MCF 10A (cell line): ENCODE measurements at regions not wholly inside any gene's neighbourhood (a gene's known extent, or its start where the extent isn't known, plus 50 kb on each side); places are given as distances from the start of the nearest gene placed in this dataset.
A peak's percentile ranks its signal among the peaks of the same experiment; 100 is the strongest.

ENCODE experiments used
- BruUV-seq: library from RNA; stranded (reverse); fragments of 400-500 nt; replicated peaks from 2 replicates; lab custom pipeline; 2021; lab: Mats Ljungman, UMichigan
- CTCF ChIA-PET: fragments of 300-600 bp; sonication (Branson Sonifier 250); formaldehyde crosslinking; extraction: SDS; loops from one replicate; lab custom pipeline; 2021; ENCODE audit warnings: antibody characterized with exemption, inconsistent platforms; lab: Yijun Ruan, JAX
- POLR2A ChIA-PET: fragments of 300-600, 350-650 bp; sonication (Branson Sonifier 250); formaldehyde crosslinking; extraction: SDS; loops from one replicate; lab custom pipeline; 2020; ENCODE audit warnings: antibody characterized with exemption, inconsistent platforms; lab: Yijun Ruan, JAX
- DNase-seq: peaks from one replicate; pipeline ENCODE4 v3.0.0-alpha.2; 2018; ENCODE audit not compliant: unreplicated experiment
- H3K27ac Mint-ChIP-seq: one replicate; pipeline ENCODE4 v1.8.0; 2022; ENCODE audit warnings: mild to moderate bottlenecking, low read depth, mixed read lengths; ENCODE audit not compliant: unreplicated experiment
- H3K27me3 Mint-ChIP-seq: one replicate; pipeline ENCODE4 v1.8.0; 2022; ENCODE audit warnings: mixed read lengths; ENCODE audit not compliant: insufficient read depth, unreplicated experiment
- H3K36me3 Mint-ChIP-seq: one replicate; pipeline ENCODE4 v1.8.0; 2022; ENCODE audit warnings: mild to moderate bottlenecking, moderate library complexity, mixed read lengths; ENCODE audit not compliant: insufficient read depth, unreplicated experiment
- H3K4me1 Mint-ChIP-seq: one replicate; pipeline ENCODE4 v1.8.0; 2022; ENCODE audit warnings: mixed read lengths; ENCODE audit not compliant: insufficient read depth, unreplicated experiment
- H3K4me3 Mint-ChIP-seq: one replicate; pipeline ENCODE4 v1.8.0; 2022; ENCODE audit warnings: mild to moderate bottlenecking, moderate library complexity, mixed read lengths; ENCODE audit not compliant: unreplicated experiment
- H3K9me3 Mint-ChIP-seq: one replicate; pipeline ENCODE4 v1.8.0; 2022; ENCODE audit warnings: mixed read lengths; ENCODE audit not compliant: unreplicated experiment
- CTCF ChIP-seq: fragments of 200-600 bp; IDR thresholded peaks from one replicate; pipeline ENCODE4 v1.8.0; 2022; ENCODE audit warnings: antibody characterized with exemption, mild to moderate bottlenecking; ENCODE audit not compliant: unreplicated experiment
- intact Hi-C: fragments of 100-400 bp; cut with micrococcal nuclease; formaldehyde crosslinking; loops from 2 replicates; pipeline ENCODE4 v1.14.1; 2022

- BruUV-seq = no TSS peak
- Mint-ChIP-seq H3K4me1 (no peaks in the 10 kb centered on the region), H3K9me3 (no peaks in the 10 kb centered on the region), H3K36me3 (no peaks in the 10 kb centered on the region), H3K27ac (no peak overlapping the region), H3K4me3 (no peak overlapping the region), H3K27me3 (no peaks in the 10 kb centered on the region)
- peak; percentile 14 for DNase-seq
- POLR2A ChIA-PET = no interaction called here
- peak; percentile 24 for TF ChIP-seq CTCF
- intact Hi-C loops = loop anchor here (5.0 kb wide), 1 partner anchor 512 kb away; no protein-coding TSS in a partner anchor
- CTCF ChIA-PET = interaction anchor here (0.6 to 1.0 kb wide), 2 partner anchors 118 to 119 kb away, joined by 4 to 5 read pairs; no protein-coding TSS in a partner anchor
Measured at GRCh38 chr13:68810660-68811059, 1297.0 kb upstream of the ATXN8OS start.

- POLR2A ChIA-PET = no interaction called here
- no TSS peak for BruUV-seq
- H3K27me3 Mint-ChIP-seq = no peaks in the 10 kb centered on the region
Measured at GRCh38 chr13:68808456-68808855, 1299.2 kb upstream of the ATXN8OS start.

GRCh38 chr13:68806125-68806524 is 1301.5 kb upstream of the ATXN8OS start:
- no peaks in the 10 kb centered on the region for H3K4me1 Mint-ChIP-seq
- BruUV-seq = no TSS peak
- H3K36me3 Mint-ChIP-seq = no peaks in the 10 kb centered on the region
- CTCF ChIA-PET = interaction anchor here (0.5 kb wide), 1 partner anchor 14 kb away, joined by 3 read pairs; no protein-coding TSS in a partner anchor
- no peaks in the 10 kb centered on the region for H3K27me3 Mint-ChIP-seq
- no peaks in the 10 kb centered on the region for H3K9me3 Mint-ChIP-seq
- POLR2A ChIA-PET = no interaction called here
- H3K4me3 Mint-ChIP-seq = no peak overlapping the region
- intact Hi-C loops = no loop called here
- no peak for TF ChIP-seq CTCF
- DNase-seq = no peak
- no peak overlapping the region for H3K27ac Mint-ChIP-seq

More at GRCh38 chr13:68808456-68808855, 1299.2 kb upstream of the ATXN8OS start:
- H3K4me3 Mint-ChIP-seq = no peak overlapping the region
- intact Hi-C loops = no loop called here
- H3K4me1 Mint-ChIP-seq = no peaks in the 10 kb centered on the region
- no peak for DNase-seq
- CTCF ChIA-PET = interaction anchor here (0.6 to 0.7 kb wide), 2 partner anchors 129 to 516 kb away, joined by 3 read pairs; no protein-coding TSS in a partner anchor
- H3K27ac Mint-ChIP-seq = no peak overlapping the region
- no peaks in the 10 kb centered on the region for H3K36me3 Mint-ChIP-seq
- no peak for TF ChIP-seq CTCF
- H3K9me3 Mint-ChIP-seq = no peaks in the 10 kb centered on the region

GRCh38 chr13:68784275-68784674 is 1323.4 kb upstream of the ATXN8OS start:
- CTCF ChIA-PET = no interaction called here
- Mint-ChIP-seq H3K36me3 (no peaks in the 10 kb centered on the region), H3K4me3 (no peak overlapping the region), H3K27me3 (no peaks in the 10 kb centered on the region), H3K27ac (no peak overlapping the region), H3K9me3 (peaks cover 7% of the 10 kb centered on the region), H3K4me1 (no peaks in the 10 kb centered on the region)
- no peak for TF ChIP-seq CTCF
- DNase-seq = no peak
- intact Hi-C loops = no loop called here
- no TSS peak for BruUV-seq
- POLR2A ChIA-PET = no interaction called here
